NOMO-1 (cell line): ENCODE measurements at regions not wholly inside any gene's neighbourhood (a gene's known extent, or its start where the extent isn't known, plus 50 kb on each side); places are given as distances from the start of the nearest gene placed in this dataset.
"Not testable (repeated sequence)": the region's sequence is repeated elsewhere in the genome, so short reads cannot be mapped to it uniquely, and the experiment has no call there.

Source experiments
- DNase-seq, 2 experiments: peaks; one replicate each; lab custom pipeline; 2025; ENCODE audit not compliant: unreplicated experiment in 2 of 2; lab: John Stamatoyannopoulos, UW

GRCh38 chr20:59458645-59459044, 145.7 kb upstream of the PHACTR3 start:
- DNase-seq, result no peak

DNA sequence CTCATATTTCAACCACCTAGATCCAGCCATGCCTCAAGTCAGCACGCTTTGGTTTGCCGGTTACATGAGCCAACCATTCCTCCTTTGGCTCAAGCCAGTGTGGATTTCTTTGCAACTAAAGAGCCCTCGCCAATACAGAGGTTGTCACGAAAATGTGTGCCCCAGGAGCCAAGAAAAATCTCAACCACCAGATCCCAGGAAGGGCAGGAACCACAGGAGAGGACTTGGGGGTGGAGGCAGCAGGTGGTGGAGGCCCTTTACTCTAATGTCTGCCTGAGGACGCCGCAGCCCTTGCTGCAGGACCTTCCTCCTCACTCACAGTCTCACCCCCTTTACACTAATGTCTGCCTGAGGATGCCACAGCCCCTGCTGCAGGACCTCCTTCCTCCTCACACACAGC, 144.8 kb upstream of the PHACTR3 start:
- no peak for DNase-seq

GRCh38 chr20:59460352-59460751, 144.0 kb upstream of the PHACTR3 start:
- no peak for DNase-seq

- DNase-seq, result no peak
Observed at GRCh38 chr20:59461526-59461925, 142.8 kb upstream of the PHACTR3 start.

GRCh38 chr20:59462249-59462648, 142.1 kb upstream of the PHACTR3 start:
- no peak for DNase-seq

DNA sequence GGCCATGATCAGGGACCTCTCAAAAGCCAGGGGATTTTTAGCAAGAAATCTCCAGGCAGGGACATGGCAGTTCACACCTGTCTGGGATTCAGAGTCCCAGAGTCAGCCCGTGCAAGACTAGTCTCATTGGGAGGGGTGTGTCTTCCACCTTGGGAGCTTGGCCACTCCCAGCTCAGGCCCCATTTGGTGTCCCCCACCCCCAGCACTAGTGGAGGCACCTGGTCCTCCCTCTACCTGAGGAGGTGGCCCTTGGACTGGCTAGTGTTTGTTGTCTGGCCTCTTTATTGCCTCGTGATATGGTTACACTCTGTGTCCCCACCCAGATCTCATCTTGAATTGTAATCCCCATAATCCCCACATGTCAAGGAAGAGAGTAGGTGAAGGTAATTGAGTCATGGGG, 140.8 kb upstream of the PHACTR3 start:
- no peak for DNase-seq

DNA sequence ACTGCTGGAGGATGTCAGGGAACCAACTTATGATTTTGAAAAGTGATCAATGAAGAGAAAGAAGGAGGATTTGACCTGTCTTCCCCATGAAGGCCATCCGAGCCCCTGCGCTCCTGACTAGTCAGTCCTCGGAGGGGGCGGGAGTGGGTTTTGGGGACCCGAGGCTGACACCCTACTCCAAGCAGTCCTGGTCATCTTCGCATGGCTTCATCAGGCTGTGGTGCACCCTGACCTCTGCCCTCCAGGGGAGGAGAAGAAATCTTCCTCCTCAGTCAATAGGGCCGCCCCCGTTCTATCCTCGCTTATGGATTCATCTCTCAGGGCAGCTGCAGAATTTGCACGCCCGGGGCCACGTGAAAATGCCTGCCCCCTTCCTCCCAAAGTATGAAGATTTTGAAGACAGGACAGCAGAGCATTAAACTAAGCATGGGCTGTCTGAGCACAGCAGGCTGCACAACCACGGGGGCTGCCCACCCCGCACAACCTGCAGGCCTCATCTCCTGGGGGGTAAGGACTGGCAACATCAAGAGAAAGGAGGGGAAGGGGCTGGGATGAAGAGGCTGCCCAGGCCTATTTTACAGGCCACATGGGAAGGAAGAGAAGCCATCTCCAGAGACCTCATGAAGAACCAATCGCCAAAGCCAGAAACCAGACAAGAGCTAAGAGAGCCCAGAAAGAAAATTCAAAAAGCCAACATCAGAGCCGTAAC, 138.1 kb upstream of the PHACTR3 start:
- no peak for DNase-seq

GRCh38 chr20:59468831-59469230, 135.5 kb upstream of the PHACTR3 start:
- DNase-seq, result no peak

- no peak for DNase-seq
Observed at GRCh38 chr20:59469267-59470252, 134.8 kb upstream of the PHACTR3 start.

- no peak for DNase-seq
Observed at GRCh38 chr20:59470521-59470920, 133.8 kb upstream of the PHACTR3 start.

- no peak for DNase-seq
Observed at GRCh38 chr20:59471653-59472421, 132.5 kb upstream of the PHACTR3 start.

GRCh38 chr20:59473742-59474141, 130.6 kb upstream of the PHACTR3 start:
- DNase-seq, result no peak

DNA sequence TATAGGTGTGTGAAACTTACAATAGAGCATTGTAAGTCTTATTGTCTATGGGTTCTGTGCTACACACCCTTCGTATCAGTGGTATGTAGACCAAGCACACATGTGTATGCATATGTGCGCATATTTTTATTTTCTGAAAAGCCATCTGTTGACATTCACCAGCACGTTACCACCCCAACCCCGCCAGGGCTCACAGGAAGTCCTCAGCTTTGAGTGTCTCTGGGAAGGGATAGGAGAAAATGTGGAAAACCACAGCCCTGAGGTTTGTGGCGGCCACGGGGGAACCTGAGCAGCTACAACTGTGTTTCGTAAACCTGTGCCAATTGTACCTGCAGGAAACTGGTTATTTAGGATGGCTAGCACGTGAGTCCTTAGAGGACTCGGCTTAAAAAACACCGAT, 123.3 kb upstream of the PHACTR3 start:
- DNase-seq, result no peak

DNA sequence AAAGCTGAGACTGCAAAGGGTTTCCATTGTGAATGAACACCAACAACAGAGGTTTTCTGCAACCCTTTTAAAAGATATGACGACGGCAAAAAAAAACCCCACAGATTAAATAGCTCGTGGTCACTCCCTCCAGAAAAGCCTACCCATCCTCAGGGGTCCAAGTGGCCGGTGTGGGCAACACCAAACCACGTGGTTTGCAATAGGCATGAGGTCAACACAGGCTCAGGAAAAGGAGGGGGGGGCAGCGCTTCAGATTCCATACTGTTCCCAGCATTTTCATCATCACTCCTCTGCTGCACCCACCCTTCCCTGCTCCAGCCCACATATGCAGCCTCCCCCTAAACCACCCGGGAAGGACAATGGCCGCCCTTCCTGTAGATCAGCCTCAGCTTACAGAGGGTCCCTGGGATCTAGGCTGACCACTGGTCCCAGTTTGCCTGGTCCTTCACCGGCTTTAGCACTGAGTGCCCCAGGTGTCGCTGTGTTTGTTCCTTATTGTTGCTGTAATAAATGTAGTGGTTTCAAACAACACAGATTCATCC, 122.8 kb upstream of the PHACTR3 start:
- no peak for DNase-seq

- DNase-seq, result no peak
Observed at GRCh38 chr20:59482351-59483187, 121.8 kb upstream of the PHACTR3 start.

DNA sequence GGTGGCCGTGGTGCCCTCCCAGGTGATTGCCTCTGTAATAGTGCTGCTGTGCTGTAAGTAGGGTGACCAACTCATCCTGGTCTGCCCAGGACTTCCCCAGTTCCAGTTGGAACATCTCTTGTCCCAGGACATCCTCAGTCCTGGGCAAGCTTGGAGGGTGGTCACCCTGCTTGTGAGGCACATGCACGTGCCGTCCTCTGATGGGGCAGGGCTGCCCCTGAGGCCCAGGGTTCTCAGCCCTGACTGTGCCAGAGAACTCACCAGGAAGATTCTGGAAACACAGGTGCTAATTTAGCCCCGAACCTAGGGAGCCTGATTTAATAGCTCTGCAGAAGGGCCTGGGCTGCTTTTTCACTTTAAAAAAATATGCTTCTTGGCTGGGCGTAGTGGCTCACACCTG, 120.9 kb upstream of the PHACTR3 start:
- DNase-seq, result no peak

- no peak for DNase-seq
Observed at GRCh38 chr20:59484228-59484627, 120.1 kb upstream of the PHACTR3 start.

GRCh38 chr20:59485576-59486454, 118.5 kb upstream of the PHACTR3 start:
- DNase-seq, result no peak

GRCh38 chr20:59488459-59488858, 115.9 kb upstream of the PHACTR3 start:
- not testable (repeated sequence) for DNase-seq
